ENCODE measurements at regions not wholly inside any gene's neighbourhood (a gene's known extent, or its start where the extent isn't known, plus 50 kb on each side); places are given as distances from the start of the nearest gene placed in this dataset.

DNA sequence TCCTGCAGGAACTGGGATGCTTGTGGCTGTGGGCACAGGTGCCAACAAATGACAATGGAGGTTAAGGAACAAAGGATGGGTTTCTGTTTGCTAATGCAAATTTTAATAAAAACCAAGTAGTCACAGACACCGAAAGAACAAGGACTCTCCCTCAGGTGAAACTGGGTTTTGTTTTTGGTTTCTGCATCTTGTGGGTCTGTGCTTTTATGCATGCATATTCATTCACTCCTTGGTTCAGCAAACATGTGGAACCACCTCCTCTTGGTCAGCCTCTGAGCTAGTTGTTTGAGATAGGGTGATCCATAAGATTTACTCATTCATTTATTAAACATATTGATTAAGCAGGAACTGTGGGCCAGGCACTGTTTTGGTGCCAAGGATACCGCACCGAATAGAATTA is 381.9 kb downstream of the CDK5RAP2 start:
- no peak for TF ChIP-seq CTCF (IDR thresholded peaks at IDR 0.05; ENCODE audit: low read depth, low read length)
- no peak for TF ChIP-seq EZH2phosphoT487 (IDR thresholded peaks at IDR 0.05; ENCODE audit: low read depth)

Measured in OCI-LY3 (cell line).